Stimulated activated CD4-positive, alpha-beta T cell treated with anti-CD3 and anti-CD28 coated beads, Interleukin-2, amount 100 ng/mL, for 48 hours (primary cell): ENCODE measurements at regions not wholly inside any gene's neighbourhood (a gene's known extent, or its start where the extent isn't known, plus 50 kb on each side); places are given as distances from the start of the nearest gene placed in this dataset.
"Not testable (repeated sequence)": the region's sequence is repeated elsewhere in the genome, so short reads cannot be mapped to it uniquely, and the experiment has no call there.

Experiments used
- DNase-seq, 2 donors: peaks; one replicate each; pipeline ENCODE4 v3.0.0-alpha.2; 2020

DNA sequence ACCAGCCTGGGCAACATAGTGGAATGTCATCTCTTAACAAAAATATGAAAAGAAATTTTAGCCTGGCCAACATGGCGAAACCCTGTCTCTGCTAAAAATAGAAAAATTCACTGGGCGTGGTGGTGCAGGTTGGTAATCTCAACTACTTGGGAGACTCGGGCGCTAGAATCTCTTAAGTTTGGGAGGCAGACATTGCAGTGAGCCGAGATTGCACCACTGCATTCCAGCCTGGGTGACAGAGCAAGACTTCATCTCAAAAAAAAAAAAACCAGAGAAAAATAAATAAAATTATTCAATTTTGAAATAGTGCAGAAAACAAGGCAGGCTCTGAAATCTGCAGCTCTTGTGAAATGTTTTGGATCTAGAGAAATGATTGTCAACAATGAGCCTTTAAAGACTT is 397.3 kb upstream of the AMELY start:
- no peak for DNase-seq

- DNase-seq: no peak
Measured at GRCh38 chrY:7302306-7302705, 390.8 kb upstream of the AMELY start.

DNA sequence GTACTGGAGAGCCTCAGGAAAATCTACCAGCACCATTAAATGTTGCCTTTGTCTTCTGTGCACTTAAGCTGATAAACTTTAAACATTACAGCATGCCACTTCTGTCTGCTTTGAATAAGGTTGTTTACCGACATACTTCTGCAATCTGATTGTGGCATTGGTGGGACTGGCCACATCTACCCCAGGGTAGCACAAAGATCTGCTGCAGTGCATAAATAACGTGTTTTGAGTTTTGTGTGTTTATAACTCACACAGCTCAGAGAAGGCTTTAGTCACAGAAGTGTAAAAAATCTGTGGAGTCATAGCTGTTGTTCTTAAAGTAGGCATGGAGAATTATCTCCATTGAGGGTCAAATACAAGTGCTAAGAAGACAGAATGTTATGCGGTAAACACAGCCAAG is 388.4 kb upstream of the AMELY start:
- DNase-seq: no peak

GRCh38 chrY:7292113-7292512 is 380.6 kb upstream of the AMELY start:
- no peak for DNase-seq

- DNase-seq: no peak
Measured at GRCh38 chrY:7289889-7290833, 378.6 kb upstream of the AMELY start.

DNA sequence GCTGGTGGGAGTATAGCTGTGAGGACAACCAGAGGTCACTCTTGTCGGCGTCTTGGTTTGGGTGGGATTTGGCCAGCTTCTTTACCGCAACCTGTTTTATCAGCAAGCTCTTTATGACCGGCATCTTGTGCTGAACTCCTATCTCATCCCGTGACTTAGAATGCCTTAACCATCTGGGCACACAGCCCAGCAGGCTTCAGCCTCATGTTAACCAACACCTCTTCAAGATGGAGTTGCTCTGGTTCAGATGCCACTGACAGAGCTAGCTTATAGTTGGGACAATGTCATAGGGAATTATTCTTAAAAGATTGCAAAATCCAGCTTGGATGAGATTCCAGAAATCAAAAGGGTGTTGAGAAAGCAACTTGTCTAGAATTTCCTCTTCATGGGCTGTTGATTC is 377.1 kb upstream of the AMELY start:
- DNase-seq: no peak

- DNase-seq: not testable (repeated sequence)
Measured at GRCh38 chrY:7287963-7288362, 376.4 kb upstream of the AMELY start.

- no peak for DNase-seq
Measured at GRCh38 chrY:7285388-7285787, 373.8 kb upstream of the AMELY start.

- DNase-seq: no peak
Measured at GRCh38 chrY:7283001-7283400, 371.4 kb upstream of the AMELY start.

DNA sequence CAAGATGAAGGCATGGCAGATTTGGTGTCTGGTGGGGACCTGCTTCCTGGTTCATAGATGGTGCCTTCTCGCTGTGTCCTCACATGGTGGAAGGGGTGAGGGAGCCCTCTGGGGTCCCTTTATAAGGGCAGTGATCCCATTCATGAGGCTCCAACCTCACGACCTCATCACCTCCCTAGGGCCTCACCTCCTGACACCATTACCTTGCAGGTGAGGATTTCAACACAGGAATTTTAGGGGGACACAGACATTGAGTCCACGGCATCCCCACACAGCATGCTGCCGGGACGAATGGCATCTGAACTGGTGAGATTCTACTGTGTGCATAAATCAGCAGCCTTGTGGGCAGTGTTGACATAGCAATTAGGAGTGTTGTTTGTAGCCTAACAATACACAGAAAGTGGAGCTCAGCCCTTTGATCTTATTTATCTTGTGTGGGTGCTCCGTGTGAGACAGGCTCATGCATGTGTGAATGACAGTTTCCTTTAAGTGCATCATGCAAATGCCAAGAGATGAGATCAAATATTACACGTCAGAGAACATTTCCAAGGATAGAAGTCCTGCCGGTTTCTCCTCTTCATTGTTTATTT is 368.7 kb upstream of the AMELY start:
- DNase-seq: not testable (repeated sequence)

DNA sequence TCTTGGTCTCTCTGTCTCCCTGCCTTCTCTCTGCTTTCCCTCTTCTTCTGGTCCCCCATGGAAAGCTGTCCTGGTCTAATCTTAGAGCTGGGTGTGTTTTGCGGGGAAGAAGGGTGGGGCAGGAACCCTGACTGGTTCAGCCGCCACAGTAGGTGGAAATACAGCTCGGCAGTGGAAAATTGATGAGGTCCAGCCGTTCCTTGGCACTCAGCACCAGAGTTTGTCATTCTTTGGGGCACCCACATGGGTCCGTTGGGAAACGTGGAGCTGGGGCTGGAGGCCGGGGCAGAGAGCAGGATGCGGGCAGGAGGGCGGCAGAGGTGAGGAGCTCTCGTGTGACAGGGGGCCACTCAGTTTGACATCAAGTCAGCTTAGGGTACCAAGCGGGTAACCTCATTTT is 364.2 kb upstream of the AMELY start:
- DNase-seq: no peak

DNA sequence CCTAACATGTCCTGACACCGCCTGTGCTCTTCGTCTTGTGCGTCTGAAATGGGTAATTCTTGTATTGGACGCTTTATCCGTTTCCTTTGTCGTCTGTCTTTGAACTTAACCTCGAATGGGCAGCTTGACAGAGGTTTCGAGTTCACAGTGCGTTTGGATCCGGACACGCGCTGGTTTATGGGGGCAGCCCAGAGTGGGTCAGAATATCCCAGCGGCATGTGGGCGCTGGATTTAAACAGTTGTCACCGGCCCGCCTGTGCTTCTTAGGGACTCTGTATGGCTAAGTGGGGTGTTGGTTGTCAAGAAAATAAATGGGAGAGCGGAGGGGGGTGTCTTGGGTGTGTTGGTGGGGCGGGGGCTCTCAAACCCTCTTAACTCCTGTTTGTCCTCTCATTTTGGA is 363.5 kb upstream of the AMELY start:
- no peak for DNase-seq

DNA sequence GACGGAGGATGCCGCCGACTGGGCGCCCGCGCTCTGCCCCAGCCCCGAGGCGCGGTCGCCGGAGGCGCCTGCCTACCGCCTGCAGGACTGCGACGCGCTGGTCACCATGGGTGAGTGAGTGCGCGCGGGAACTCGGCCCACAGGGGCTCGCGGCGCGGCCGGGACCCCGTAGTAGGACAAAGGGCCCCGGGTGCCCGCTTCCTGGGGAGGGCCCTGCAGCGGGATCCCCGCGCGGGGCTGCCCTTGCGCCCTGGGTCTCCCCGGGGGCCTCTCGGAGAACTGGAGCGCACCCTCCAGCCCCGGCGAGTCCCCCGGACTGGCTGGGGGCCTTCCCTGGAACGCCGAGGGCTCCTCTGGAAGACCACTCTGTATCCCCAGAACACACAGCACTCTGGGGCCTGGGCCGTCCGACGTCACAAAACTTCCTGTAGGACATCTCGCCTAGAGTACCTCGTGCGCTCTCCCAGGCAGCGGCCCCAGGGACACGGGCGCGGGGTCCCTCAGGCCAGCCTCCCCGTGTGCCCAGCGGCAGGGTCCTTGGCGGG is 362.9 kb upstream of the AMELY start:
- no peak for DNase-seq

GRCh38 chrY:7273587-7274203 is 362.1 kb upstream of the AMELY start:
- peak in 1 of 2 donors; percentile 69 for DNase-seq

DNA sequence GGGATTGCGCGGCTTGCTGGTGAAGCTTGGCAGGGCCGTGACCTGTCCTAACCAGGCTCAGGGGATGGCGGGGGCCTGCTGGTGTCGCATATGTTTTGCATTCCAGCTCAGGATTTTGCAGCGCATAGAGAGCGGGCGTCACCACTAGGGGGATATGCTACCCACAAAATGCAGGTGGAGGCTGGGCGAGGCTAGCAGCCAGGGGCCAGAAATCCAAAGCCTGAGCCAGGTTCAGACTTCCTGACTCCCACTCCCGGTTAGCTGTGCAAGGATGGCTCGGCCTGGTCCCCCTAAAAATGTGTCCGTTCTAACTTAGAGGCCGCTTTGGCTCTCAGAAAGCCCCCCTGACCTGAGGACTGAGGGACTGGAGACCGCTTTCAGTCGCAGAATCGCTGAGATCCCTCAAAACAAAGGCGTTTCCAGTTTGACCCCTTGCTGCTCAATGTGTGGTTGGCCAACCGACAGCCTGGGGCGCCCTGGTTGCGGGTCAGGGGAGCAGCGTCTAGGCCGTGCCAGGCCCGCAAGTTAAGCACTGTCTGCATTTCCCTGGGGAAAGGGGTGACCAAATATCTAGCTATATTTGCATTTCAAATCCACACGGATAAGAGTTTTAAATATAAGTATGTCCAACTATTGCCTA is 361.1 kb upstream of the AMELY start:
- peak in 1 of 2 donors; percentile 50 for DNase-seq

GRCh38 chrY:7263773-7264172 is 352.2 kb upstream of the AMELY start:
- no peak for DNase-seq

- DNase-seq: no peak
Measured at GRCh38 chrY:7262531-7262930, 351.0 kb upstream of the AMELY start.

- DNase-seq: no peak
Measured at GRCh38 chrY:7261254-7261653, 349.7 kb upstream of the AMELY start.

GRCh38 chrY:7240101-7240500 is 328.5 kb upstream of the AMELY start:
- no peak for DNase-seq

DNA sequence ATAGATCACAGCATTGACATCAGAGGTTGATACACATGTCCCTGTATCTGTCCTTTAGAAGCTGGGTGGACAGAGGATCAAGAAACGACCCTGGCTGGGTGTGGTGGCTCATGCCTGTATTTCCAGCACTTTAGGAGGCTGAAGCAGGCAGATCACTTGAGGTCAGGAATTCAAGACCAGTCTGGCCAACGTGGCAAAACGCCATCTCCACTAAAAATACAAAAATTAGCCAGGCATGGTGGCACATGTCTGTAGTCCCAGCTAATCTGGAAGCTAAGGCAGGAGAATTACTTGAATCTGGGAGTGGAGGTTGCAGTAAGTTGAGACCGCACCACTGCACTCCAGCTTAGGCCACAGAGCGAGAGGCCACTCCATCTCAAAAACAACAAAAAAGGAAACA is 300.4 kb upstream of the AMELY start:
- DNase-seq: no peak

GRCh38 chrY:7204456-7204855 is 292.9 kb upstream of the AMELY start:
- no peak for DNase-seq

- DNase-seq: no peak
Measured at GRCh38 chrY:7182591-7182990, 271.0 kb upstream of the AMELY start.

- DNase-seq: no peak
Measured at GRCh38 chrY:7177631-7178030, 266.1 kb upstream of the AMELY start.
